ENCODE measurements at regions not wholly inside any gene's neighbourhood (a gene's known extent, or its start where the extent isn't known, plus 50 kb on each side); places are given as distances from the start of the nearest gene placed in this dataset.

DNA sequence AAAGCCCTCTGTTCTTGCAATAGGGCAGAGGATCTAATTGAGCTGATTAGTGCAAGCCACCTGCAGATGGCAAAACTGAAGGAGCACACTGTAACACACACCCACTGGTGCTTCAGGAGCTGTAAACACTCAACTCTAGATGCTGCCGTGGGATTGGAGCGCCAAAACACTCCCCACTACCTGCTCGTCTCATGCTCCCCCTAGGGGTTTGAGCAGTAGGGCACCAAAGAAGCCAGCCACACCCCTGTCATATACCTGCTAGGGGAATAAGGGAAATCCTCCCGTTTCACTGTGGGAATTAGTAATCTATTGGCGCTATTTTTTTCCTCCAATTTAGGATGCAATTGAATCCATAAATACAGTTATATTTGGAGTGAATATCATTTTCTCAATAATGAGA lies 360.2 kb downstream of the GLUD2 start:
- TF ChIP-seq, protein P1, sequence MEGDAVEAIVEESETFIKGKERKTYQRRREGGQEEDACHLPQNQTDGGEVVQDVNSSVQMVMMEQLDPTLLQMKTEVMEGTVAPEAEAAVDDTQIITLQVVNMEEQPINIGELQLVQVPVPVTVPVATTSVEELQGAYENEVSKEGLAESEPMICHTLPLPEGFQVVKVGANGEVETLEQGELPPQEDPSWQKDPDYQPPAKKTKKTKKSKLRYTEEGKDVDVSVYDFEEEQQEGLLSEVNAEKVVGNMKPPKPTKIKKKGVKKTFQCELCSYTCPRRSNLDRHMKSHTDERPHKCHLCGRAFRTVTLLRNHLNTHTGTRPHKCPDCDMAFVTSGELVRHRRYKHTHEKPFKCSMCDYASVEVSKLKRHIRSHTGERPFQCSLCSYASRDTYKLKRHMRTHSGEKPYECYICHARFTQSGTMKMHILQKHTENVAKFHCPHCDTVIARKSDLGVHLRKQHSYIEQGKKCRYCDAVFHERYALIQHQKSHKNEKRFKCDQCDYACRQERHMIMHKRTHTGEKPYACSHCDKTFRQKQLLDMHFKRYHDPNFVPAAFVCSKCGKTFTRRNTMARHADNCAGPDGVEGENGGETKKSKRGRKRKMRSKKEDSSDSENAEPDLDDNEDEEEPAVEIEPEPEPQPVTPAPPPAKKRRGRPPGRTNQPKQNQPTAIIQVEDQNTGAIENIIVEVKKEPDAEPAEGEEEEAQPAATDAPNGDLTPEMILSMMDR (optimal IDR thresholded peaks at IDR 0.05 in 1 of 3, IDR thresholded peaks at IDR 0.05 in 1 of 3, conservative IDR thresholded peaks at IDR 0.05 in 1 of 3; ENCODE audit: extremely low read depth in 1 of 3, insufficient read depth in 2 of 3, low read length in 3 of 3), result no peak
- TF ChIP-seq EZH2 (IDR thresholded peaks at IDR 0.05; ENCODE audit: low read length), result no peak

All from keratinocyte (primary cell).